ENCODE measurements at regions not wholly inside any gene's neighbourhood (a gene's known extent, or its start where the extent isn't known, plus 50 kb on each side); places are given as distances from the start of the nearest gene placed in this dataset.

DNA sequence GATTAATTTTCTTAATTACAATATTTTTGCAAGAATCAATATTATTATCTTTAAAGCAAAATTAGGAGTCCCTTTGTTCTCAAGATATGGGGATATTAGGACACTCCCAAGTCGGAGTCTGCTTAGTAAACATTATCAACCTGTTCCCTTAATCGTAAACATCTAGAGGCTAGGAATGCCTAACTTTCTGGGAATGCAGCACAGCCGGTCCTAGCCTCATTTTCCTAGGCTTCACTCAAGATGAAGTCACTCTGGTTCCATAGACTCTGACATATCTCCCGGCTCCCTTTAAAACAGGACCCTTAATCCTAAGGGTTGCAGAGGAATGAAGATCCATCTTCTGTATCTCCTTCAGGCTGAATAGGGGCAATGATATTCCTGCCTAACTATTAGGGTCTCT, 367.6 kb downstream of the GPM6A start:
- Mint-ChIP-seq H3K36me3 (no peaks in the 10 kb centered on the region), H3K4me3 (no peak overlapping the region), H3K9me3 (peaks cover 0 to 9% (median 0%) of the 10 kb centered on the region in 9 donors), H3K27me3 (peaks cover 0 to 7% (median 2%) of the 10 kb centered on the region in 5 donors), H3K4me1 (peaks cover 0 to 2% (median 0%) of the 10 kb centered on the region in 4 donors), H3K27ac (no peak overlapping the region)
- DNase-seq (no peak), ATAC-seq (no peak)
- POLR2A ChIA-PET: no interaction called here

DNA sequence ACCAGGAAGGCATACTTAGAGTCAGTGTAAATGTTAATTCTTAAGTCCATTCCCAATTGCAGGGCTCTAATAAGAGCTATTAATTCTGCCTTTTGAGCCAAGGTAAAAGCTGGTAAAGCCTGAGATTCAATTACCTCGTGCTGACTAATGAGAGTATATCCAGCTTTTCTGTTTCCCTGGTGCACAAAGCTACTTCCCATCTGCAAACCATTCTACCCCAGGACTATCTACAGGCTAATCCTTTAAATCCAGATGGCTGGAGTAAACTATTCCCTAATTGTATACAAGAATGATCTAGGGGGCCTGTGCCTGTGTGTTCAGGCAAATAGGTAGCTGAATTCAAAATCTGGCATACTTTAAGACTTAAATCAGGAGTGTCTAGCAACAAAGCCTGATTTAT, 365.0 kb downstream of the GPM6A start:
- H3K4me3 Mint-ChIP-seq: no peak overlapping the region
- H3K27me3 Mint-ChIP-seq: peaks cover 0 to 9% (median 2%) of the 10 kb centered on the region in 5 donors
- DNase-seq (no peak), ATAC-seq (no peak)
- H3K36me3 Mint-ChIP-seq: no peaks in the 10 kb centered on the region
- H3K27ac Mint-ChIP-seq: no peak overlapping the region
- peaks cover 0 to 13% (median 2%) of the 10 kb centered on the region in 9 donors for H3K9me3 Mint-ChIP-seq
- H3K4me1 Mint-ChIP-seq: peaks cover 0 to 2% (median 0%) of the 10 kb centered on the region in 4 donors
- POLR2A ChIA-PET: no interaction called here

DNA sequence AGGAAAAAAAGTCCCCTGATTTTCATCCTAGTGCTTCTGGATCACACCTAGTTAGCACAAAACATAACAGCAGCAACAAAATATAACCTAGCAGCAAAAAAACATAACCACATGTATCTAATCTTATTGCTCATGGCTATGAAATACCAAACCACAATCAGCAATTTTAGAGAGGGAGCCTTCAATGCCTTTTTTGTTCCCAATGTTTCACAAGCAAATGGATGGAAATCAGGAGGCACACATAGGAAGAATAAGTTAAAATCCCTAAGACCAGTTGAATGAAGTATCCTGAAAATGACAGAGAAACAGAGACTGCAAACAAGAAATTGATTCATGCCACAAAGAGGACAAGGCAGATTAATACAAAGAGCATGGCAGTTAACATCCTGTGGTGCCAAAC, 361.6 kb downstream of the GPM6A start:
- H3K4me1 Mint-ChIP-seq: peaks cover 0 to 2% (median 0%) of the 10 kb centered on the region in 4 donors
- H3K4me3 Mint-ChIP-seq: no peak overlapping the region
- peaks cover 0 to 15% (median 2%) of the 10 kb centered on the region in 9 donors for H3K9me3 Mint-ChIP-seq
- no peak overlapping the region for H3K27ac Mint-ChIP-seq
- no peaks in the 10 kb centered on the region for H3K36me3 Mint-ChIP-seq
- ATAC-seq: no peak
- no peak for DNase-seq
- peaks cover 0 to 9% (median 2%) of the 10 kb centered on the region in 5 donors for H3K27me3 Mint-ChIP-seq
- POLR2A ChIA-PET: no interaction called here

DNA sequence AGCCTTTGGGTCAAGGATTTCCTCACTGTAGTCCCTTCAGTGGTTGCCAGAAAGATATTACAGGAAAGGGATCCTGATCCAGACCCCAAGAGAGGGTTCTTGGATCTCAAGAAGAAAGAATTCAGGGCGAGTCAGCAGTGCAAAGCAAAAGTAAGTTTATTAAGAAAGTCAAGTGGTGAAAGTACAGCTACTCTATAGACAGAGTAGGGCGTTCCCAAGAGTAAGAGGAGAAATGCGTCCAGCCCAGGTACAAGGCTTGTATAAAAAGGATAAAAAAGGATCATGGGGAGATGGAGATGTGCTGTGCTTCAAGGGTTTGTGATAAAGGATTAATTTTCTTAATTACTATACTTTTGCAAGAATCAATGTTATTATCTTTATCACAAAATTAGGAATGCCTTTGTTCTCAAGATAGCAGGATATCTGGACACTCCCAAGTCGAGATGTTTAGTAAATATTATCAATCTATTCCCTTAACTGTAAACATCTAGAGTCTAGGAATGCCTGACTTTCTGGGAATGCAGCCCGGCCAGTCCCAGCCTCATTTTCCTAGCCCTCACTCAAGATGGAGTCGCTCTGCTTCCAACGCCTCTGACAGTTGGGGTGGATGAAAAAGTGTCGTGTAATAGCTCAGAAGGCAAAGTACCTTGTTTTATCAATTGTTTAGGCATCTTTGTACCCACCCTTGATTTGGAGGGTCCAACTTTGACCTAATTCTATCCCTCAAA, 360.7 kb downstream of the GPM6A start:
- H3K9me3 Mint-ChIP-seq: peaks cover 0 to 15% (median 2%) of the 10 kb centered on the region in 9 donors
- no peaks in the 10 kb centered on the region for H3K36me3 Mint-ChIP-seq
- H3K27ac Mint-ChIP-seq: no peak overlapping the region
- POLR2A ChIA-PET: no interaction called here
- H3K4me3 Mint-ChIP-seq: no peak overlapping the region
- H3K27me3 Mint-ChIP-seq: peaks cover 0 to 9% (median 2%) of the 10 kb centered on the region in 5 donors
- ATAC-seq (no peak), DNase-seq (no peak)
- H3K4me1 Mint-ChIP-seq: peaks cover 0 to 2% (median 0%) of the 10 kb centered on the region in 4 donors

DNA sequence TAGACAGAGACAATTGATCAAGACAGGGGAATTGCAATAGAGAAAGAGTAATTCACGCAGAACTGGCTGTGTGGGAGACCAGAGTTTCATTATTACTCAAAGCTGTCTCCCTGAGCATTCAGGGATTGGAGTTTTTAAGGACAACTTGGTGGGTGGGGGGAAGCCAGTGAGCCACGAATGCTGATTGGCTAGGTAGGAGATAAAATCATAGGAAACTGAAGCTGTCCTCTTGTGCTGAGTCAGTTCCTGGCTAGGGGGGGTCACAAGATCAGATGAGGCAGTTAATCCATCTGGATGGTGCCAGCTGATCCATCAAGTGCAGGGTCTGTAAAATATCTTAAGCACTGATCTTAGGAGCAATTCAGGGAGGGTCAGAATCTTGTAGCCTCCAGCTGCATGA, 358.6 kb downstream of the GPM6A start:
- Mint-ChIP-seq H3K4me3 (no peak overlapping the region), H3K27me3 (peaks cover 0 to 9% (median 2%) of the 10 kb centered on the region in 5 donors), H3K4me1 (peaks cover 0 to 2% (median 0%) of the 10 kb centered on the region in 4 donors), H3K27ac (no peak overlapping the region), H3K36me3 (no peaks in the 10 kb centered on the region), H3K9me3 (peaks cover 0 to 15% (median 2%) of the 10 kb centered on the region in 9 donors)
- POLR2A ChIA-PET: no interaction called here
- ATAC-seq (no peak), DNase-seq (no peak)

DNA sequence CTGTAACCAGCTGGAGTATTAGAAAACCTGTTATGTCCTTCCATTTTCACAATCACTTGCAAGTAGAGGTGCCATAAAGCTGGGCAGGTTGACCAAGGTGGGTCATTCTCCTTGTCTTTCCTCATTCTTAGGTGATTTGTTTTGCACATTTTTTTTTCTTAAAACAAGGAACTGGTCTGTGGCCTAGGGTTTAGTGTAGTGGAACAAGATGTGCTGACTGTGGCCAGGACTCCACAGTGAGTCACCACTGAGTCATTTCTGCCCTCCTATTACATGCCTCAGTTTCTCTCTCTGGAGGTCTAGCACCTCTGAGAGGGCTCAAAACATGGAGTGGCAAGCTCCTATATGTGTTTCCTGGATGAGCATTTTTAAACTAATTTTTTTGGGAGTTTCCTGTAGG, 355.9 kb downstream of the GPM6A start:
- Mint-ChIP-seq H3K27me3 (peaks cover 0 to 5% (median 0%) of the 10 kb centered on the region in 5 donors), H3K9me3 (peaks cover 0 to 15% (median 0%) of the 10 kb centered on the region in 9 donors)

DNA sequence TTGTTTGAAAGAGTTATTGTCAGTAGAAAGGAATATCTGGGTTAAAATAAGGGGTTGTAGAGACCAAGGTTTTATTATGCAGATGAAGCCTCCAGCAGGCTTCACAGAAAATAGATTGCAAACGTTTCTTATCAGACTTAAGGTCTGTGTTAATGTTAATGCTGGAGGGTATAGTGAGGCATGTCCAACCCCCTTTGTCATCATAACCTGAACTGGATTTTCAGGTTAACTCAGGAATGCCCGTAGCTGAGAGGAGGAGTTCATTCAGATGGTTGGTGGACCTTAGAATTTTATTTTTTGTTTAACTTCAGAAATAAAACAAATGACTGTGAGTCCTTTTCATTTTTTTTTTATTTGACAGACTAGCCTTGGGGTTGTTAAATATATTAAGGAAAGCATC, 354.1 kb downstream of the GPM6A start:
- no peak overlapping the region for H3K4me3 Mint-ChIP-seq
- no peak for DNase-seq
- POLR2A ChIA-PET: no interaction called here
- H3K36me3 Mint-ChIP-seq: no peaks in the 10 kb centered on the region
- no peaks in the 10 kb centered on the region for H3K4me1 Mint-ChIP-seq
- no peak overlapping the region for H3K27ac Mint-ChIP-seq
- no peak for ATAC-seq
- H3K9me3 Mint-ChIP-seq: peaks cover 0 to 8% (median 0%) of the 10 kb centered on the region in 9 donors
- peaks cover 0 to 5% (median 0%) of the 10 kb centered on the region in 5 donors for H3K27me3 Mint-ChIP-seq

More for the DNA sequence above, 355.9 kb downstream of the GPM6A start:
- Mint-ChIP-seq H3K4me1 (no peaks in the 10 kb centered on the region), H3K36me3 (no peaks in the 10 kb centered on the region), H3K27ac (no peak overlapping the region), H3K4me3 (no peak overlapping the region)
- DNase-seq: no peak
- no peak for ATAC-seq
- POLR2A ChIA-PET: no interaction called here

DNA sequence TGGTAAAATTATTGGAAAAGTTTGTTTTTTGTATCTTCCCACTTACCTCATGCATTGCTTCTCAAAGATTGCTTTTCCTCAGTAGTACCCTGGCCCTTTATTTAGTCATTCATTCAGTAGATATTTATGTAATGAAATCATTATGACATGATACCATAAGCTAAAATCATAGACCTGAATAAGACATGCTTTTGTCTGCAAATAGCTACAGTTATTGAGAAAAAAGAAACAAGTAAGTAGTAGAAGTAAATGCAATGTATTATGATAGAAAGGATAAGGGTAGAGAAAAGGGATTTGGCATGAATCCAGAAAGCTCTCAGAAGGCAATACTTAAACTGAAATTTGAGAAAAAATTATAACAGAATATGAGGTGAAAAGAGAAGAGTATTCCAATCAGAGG, 352.5 kb downstream of the GPM6A start:
- H3K27ac Mint-ChIP-seq: no peak overlapping the region
- H3K9me3 Mint-ChIP-seq: peaks cover 0 to 5% (median 0%) of the 10 kb centered on the region in 9 donors
- peaks cover 0 to 5% (median 0%) of the 10 kb centered on the region in 5 donors for H3K27me3 Mint-ChIP-seq

DNA sequence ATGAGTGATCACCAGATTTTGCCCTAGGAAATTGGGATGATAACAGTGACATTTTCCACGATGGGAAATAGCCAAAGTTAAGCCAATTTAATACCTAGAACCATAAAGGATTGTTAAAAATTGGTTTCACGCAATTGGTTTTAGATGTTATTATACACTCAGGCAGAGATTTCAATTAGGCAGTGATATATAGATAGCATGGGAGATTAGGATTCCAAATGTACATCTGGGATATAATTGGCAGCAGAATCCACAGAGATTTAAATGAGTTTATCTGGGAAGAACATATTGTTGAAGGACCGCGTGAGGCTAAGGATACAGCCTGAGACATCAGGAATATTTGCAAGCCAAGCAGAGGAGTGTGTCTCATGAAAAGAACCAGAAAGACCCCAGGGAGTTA, 351.6 kb downstream of the GPM6A start:
- ATAC-seq (no peak), DNase-seq (no peak)
- H3K27me3 Mint-ChIP-seq: peaks cover 0 to 5% (median 0%) of the 10 kb centered on the region in 5 donors
- POLR2A ChIA-PET: no interaction called here
- peaks cover 0 to 5% (median 0%) of the 10 kb centered on the region in 9 donors for H3K9me3 Mint-ChIP-seq
- H3K4me1 Mint-ChIP-seq: no peaks in the 10 kb centered on the region
- H3K4me3 Mint-ChIP-seq: no peak overlapping the region
- H3K36me3 Mint-ChIP-seq: no peaks in the 10 kb centered on the region
- no peak overlapping the region for H3K27ac Mint-ChIP-seq

More for the DNA sequence above, 352.5 kb downstream of the GPM6A start:
- H3K36me3 Mint-ChIP-seq: no peaks in the 10 kb centered on the region
- ATAC-seq (no peak), DNase-seq (no peak)
- H3K4me3 Mint-ChIP-seq: no peak overlapping the region
- POLR2A ChIA-PET: no interaction called here
- H3K4me1 Mint-ChIP-seq: no peaks in the 10 kb centered on the region

DNA sequence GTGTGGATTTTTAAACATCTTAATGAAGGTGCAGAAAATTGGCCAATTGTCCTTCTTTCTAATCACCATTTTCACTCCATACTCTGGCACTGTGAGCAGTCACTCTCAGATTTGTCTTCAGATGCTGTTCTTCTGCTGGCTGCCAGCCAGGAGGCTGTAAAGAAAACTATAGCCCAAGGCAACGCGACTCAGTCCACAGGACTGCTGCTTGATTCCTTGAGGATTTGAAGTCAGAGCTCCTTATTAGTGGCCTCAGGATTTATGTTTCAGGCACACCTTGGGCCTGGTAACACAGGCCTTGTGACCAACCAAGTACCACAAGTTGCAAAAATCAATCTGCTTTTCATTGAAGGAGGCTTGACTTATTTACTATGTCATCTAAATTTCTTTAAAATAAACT, 342.6 kb downstream of the GPM6A start:
- ATAC-seq (no peak), DNase-seq (no peak)
- POLR2A ChIA-PET: no interaction called here
- H3K27ac Mint-ChIP-seq: no peak overlapping the region
- no peak overlapping the region for H3K4me3 Mint-ChIP-seq
- H3K4me1 Mint-ChIP-seq: no peaks in the 10 kb centered on the region
- peaks cover 0 to 19% (median 5%) of the 10 kb centered on the region in 9 donors for H3K9me3 Mint-ChIP-seq
- no peaks in the 10 kb centered on the region for H3K27me3 Mint-ChIP-seq
- no peaks in the 10 kb centered on the region for H3K36me3 Mint-ChIP-seq

DNA sequence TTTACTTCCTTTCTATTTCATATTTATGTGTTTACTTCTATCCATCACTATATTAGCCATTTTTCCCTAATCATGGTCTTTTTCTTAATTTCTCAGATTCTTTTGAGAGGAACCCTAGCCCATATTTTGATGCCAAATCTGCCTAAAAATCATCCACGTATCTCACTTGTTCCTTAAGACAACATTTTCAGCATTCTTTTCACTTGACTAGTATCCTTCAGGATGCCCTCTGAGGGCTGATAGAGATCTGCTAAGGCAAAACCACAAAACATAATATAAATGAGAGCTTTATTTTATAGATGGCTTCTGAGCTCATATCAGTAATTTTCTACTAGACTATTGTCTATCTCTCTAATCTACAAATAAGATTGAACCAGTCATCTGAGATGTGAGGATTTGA, 341.9 kb downstream of the GPM6A start:
- DNase-seq: no peak
- no peak for ATAC-seq
- Mint-ChIP-seq H3K27me3 (no peaks in the 10 kb centered on the region), H3K4me3 (no peak overlapping the region), H3K9me3 (peaks cover 0 to 19% (median 5%) of the 10 kb centered on the region in 9 donors), H3K36me3 (no peaks in the 10 kb centered on the region), H3K4me1 (no peaks in the 10 kb centered on the region), H3K27ac (no peak overlapping the region)
- POLR2A ChIA-PET: no interaction called here

DNA sequence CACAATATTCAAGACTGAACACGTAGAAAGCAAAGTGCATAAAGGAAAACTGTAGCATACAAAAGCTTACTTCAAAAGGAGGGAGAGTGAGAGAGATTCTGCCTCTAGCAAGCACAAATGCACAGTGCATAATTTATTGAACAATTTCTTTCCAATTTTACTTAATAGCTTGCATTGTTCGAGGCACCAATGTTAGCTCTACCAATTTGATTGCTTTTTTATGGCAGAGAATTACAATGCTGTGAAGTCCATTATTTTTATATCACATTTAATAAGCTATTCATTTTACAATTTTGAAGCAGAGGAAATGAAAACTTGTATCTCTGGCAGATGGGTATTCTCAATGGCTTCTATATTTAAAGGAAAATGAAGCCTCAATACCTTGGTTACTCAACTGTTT, 331.7 kb downstream of the GPM6A start:
- Mint-ChIP-seq H3K36me3 (no peaks in the 10 kb centered on the region), H3K4me3 (no peak overlapping the region), H3K9me3 (peaks cover 0 to 8% (median 0%) of the 10 kb centered on the region in 9 donors), H3K27me3 (no peaks in the 10 kb centered on the region), H3K4me1 (no peaks in the 10 kb centered on the region), H3K27ac (no peak overlapping the region)
- ATAC-seq: no peak
- DNase-seq: no peak
- POLR2A ChIA-PET: no interaction called here

DNA sequence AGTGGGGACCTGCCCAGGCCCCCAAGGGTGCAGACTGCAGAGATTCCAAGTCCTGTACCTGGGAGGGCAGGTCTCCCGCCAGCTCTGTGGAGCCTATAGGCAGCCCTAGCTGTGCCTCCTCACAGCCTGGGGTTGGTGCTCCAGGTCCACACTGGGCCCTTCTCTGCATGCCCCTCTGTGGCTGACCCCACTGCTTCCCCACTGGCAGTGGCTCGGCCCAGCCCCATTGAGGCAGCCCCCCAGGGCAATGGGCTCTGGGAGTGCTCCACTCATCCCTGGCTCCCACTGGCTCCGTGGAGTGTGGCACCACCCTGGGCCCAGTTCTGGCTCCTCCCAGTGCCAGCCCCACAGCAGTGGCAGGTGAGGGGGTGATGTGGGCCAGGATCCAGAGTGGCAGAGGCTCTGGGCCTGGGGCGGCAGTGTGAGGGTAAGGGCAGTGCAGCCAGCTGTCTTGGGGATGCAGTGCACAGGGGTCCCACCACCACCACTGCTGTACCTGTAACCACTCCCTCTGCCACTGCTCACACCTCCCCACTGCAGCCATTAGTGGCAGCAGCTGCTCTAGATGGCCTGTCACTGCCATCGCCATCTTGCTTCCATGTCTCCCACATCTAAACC, 312.2 kb downstream of the GPM6A start:
- peaks cover 0 to 22% (median 6%) of the 10 kb centered on the region in 9 donors for H3K9me3 Mint-ChIP-seq
- peaks cover 0 to 2% (median 0%) of the 10 kb centered on the region in 4 donors for H3K4me1 Mint-ChIP-seq
- DNase-seq: no peak
- no peak overlapping the region for H3K4me3 Mint-ChIP-seq
- H3K27ac Mint-ChIP-seq: no peak overlapping the region
- ATAC-seq: no peak
- POLR2A ChIA-PET: no interaction called here
- peaks cover 0 to 3% (median 0%) of the 10 kb centered on the region in 5 donors for H3K27me3 Mint-ChIP-seq
- H3K36me3 Mint-ChIP-seq: no peaks in the 10 kb centered on the region
